Muscle of back (tissue), 3 donors: ENCODE measurements at regions not wholly inside any gene's neighbourhood (a gene's known extent, or its start where the extent isn't known, plus 50 kb on each side); places are given as distances from the start of the nearest gene placed in this dataset.
"Not testable (repeated sequence)": the region's sequence is repeated elsewhere in the genome, so short reads cannot be mapped to it uniquely, and the experiment has no call there.

Experiments used
- DNase-seq, 3 donors: peaks; one replicate each; pipeline versions ENCODE4 v3.0.0 to v3.0.0-alpha.2; 2013

DNA sequence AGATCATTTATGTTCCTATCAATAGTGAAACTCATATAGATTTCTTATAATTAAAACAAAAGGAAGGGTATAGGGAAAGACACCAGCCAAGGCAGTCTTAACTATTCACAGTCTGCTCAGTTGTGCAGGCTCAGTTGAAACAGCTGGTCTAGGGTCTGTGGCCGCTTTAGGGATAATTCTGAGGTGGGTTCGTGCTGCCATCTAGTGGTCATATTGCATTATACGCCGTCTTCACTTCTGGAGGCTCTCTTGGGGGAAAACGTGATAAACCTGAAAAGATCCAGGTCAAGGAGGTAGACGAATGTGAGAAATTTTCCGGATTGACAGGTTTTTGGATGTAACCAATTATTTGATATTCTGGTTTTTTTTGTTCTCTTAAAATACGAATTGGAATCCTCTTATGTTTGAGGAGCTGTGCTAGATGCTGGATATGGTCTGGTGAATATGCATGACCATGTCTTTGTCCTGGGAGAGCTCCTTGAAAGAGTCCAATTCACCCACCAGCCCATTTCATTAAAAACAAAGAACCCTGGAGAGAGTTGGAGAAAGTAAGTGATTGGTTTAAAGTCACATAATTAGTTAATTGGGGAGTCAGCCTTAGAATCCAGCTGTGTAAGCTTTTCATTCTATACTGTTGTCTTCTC, 492.4 kb downstream of the PLCL1 start:
- DNase-seq = peak; percentile 59 to 82 (median 73)

DNA sequence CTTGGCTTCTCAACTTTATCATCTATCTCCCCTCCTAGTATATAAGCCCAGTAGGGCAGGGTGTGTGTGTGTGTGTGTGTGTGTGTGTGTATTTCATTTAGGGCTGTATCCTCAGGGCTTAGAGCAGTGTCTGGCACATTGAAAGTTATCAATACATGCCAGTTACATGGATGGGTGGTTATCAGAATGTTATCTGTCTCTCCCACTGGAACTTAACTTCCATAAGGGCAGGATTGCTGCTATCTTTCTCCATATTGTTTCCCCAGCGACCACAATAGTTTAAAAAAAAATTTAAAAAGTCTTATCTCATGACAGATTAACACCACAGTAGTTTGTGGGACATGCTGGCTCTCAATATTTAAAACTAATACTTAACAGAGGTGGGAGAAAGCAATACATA, 488.9 kb downstream of the PLCL1 start:
- DNase-seq = no peak

DNA sequence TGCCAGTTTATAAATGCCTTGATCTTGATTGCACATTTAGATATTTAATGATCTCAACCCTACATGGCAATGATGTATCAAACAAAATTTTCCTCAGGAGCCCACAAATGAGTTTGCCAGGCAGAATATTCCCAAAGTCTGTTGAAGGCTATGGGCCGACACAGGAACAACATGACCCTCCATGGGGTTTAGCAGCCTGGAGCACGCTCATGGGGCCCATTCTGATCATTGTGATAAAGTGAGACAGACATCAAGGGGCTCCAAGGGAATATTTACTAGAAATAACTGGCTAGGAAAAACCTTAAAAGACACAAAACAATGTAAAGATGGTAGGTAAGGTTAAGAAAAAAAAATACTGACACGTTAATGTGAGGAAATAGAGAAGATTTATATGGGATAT, 485.4 kb downstream of the PLCL1 start:
- DNase-seq = no peak

DNA sequence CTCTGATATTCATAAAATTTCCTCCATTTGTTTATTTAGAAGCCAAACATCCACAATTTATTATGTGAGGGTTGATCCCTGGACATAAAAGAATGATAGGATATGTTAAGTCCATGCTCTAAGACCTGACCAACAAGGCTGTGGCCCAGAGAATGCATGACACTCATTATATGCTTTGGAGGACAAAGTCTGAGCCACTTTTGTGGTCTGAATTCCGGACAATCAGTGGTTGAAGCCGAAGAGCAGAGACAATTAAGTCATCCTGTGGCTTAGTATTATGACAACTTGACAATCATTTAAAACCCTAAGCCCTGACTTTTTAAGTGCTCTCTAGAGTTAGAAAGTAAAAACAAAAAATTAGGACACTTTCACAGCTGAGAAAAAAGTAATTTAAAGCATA, 483.3 kb downstream of the PLCL1 start:
- no peak for DNase-seq

DNA sequence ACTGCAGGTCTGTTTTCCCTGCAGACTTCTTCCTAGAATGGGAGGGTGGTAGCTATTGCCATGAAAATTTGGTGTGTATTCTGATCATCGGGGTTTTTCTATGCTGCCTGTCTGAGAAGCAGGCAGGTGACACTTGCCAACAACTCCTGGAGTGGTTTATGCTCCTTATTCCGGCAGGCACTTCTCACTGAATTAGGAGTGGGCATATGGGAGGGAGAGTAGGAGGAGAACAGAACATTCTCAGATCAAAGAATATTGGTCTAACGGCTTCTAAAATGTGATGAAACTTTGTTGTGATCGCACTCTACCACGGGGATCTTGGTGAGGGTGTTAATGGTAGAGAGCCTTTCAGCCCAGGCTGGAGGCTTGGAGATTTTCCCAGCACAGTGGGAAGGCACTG, 480.8 kb downstream of the PLCL1 start:
- no peak for DNase-seq

DNA sequence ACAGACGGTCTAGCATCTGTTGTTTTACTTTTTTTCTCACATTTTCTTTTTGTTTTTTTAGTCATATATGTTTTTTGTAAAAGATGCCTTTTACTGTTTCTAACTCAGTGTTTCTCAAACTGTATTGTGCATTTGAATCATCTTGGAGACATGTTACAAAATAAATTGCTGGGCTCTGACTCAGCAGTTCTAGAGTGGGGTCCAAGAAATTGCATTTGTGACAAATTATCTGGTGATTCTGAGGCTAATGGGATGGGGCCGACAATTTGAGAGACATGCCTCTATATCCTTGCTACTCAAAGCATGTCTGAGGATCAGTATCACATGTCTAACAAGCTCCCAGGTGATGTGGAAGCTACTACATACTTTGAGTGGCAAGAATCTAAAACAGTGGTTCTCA, 478.8 kb downstream of the PLCL1 start:
- no peak for DNase-seq

DNA sequence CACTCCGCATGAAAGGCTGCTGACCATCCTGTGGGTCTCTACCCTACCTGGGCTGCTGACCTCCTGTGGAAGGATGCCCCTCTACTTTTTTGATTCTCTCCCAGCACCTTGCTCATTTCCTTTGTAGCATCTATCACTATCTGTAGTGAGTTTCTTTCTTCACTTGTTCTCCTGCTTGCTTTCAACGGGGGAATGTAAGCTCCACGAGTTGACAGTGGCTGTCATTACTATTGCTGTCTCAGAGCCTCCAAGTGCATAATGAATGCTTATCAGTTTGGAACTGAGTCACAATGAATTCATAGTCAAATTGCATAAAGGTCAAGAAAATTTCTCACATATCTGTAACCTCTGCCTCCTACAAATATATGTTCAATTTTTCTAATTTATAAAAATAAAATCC, 477.7 kb downstream of the PLCL1 start:
- DNase-seq = no peak

DNA sequence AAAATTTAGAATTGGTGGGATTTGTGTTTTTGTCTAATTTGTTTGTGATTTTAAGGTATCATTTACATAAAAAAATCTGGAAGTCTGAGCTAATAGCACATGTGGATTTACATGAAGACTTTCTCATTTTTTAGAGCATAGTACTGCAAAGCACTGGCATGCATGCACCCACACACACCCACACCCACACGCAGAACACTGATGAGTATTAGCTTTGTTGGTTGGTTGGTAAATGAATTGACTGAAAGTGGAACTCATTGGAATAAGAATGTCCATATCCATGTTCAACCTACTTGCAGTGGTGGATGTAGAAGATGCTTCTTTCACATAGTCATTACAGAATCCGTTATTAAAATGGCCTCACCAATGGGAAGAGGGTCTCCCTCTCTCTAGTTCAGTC, 475.8 kb downstream of the PLCL1 start:
- DNase-seq = no peak

DNA sequence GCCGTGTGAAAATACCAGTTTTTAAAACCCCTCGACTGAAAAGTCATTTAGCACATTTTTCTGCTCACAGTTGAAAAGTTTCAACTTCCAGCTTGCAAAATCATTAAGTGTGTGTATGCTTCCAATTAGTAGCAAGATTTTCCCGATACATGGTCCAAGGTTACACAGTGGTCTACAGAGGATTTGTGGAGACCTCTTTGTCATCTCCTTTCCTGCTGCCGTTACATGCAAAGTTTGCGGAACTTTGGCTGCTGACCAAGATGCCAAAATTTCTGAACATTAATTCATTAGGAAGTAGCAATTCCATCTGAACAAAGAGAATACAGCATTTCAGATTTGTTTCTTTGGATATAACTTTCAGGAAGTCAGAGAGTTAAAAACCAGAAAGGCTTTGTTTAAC, 474.6 kb downstream of the PLCL1 start:
- peak in 2 of 3 donors; percentile 39 to 74 for DNase-seq

DNA sequence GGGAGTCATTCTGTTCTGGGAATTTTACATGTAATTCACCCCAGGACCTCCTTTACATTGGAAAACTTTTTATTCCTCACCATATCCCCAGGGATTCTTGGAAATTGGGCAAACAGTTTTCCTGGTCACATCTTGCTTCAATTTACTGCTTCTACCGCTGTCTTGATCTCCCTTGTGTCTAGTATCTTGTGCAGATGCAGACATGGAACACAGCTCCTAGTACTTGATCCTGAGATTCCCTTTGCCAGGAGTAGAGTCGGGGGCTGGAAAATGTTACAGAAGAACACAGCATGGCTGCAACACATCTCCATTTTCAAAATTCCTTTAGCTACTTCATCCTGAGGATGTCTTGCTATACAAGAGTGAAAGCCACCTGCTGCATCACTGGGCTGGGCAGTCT, 472.8 kb downstream of the PLCL1 start:
- peak in 1 of 3 donors; percentile 67 for DNase-seq

DNA sequence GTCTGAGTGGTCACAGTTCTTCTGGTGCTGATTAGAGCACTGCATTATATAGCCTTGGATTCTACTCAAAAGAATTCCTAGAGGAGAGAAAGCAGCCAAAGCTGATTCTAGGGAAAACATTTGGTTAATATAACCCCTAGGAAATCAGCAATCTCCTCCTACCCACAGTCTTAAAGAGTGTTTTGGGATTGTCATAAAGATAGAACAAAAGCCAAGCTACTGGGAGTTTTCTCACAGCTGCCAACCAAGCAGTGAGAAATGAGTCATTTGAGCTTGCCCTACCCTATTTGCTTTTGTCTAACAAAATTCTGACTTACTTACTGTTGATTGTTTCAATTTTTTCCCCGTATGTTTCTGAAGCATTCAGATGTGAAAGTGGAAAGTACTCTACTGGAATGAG, 469.3 kb downstream of the PLCL1 start:
- DNase-seq = peak in 1 of 3 donors; percentile 65

DNA sequence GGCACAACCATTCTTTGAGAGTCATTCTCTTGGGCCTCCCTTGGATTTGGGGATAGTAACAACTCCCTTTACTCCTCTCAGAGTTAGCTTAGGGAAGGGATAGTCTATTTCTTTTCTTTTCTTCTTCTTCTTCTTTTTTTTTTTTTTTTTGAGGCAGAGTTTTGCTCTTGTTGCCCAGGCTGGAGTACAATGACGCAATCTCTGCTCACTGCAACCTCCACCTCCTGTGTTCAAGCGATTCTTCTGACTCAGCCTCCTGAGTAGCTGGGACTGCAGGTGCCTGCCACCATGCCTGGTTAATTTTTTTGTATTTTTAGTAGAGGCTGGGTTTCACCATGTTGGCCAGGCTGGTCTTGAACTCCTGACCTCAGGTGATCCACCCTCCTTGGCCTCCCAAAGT, 465.8 kb downstream of the PLCL1 start:
- DNase-seq = not testable (repeated sequence)

DNA sequence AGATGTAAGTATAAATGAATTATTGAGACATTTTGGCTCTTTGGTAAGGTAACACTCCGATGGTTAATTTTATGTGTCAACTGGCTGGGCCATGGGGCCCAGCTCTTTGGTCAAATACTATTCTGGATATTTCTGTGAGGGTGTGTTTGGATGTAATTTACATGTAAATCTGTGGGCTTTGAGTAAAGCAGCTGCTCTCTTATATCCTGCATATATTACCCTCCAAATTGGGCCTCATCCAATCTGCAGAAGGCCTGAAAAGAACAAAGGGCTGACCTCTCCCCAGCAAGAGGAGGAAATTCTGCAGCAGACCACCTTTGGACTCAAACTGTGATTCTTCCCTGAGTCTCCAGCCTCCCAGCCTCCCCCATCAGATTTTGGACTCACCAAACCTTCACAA, 464.1 kb downstream of the PLCL1 start:
- DNase-seq = no peak

DNA sequence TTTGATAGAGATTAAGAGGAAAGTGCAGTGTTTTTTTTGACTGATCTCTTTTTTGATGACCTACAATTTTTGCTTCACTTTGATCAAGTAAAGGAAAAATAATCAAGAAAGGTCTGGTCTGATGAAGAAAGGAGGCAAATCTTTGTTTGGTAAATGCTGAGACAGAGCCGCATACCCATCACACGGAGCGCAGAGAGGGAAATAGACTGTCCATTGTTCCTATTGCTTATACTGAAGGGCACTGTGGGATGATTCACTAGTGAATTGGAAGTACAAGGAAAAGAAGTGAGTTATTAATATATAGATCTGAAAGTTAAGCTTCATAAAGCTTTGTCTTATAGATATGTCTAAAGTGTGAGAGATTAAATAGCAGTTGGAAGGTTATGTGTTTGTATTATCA, 455.1 kb downstream of the PLCL1 start:
- no peak for DNase-seq

DNA sequence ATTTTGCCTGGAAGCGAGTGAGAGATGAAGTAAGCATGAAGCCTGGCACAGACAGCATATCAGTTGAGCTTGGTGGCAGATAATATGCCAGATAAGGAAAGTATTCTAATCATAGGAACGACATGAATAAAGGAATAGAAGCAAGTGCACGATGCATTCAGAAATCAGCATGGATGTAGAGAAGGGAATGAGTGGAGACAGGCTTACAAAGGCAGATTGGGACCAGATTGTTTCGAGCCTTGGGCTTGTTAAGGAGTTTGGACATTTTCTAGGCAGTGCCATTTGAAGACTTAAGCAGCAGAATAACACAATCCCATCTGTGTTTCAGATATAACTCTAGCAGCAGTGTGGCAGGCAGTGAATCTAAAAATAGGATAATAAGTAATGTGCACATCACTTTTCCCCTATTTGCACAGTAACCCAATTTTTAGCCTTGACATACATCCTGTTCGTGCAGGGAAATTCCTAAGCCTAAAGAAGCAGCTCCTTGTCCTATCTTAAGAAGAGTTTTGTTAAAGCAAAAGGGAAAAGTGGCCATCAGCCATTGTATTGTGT, 450.2 kb downstream of the PLCL1 start:
- peak in 1 of 3 donors; percentile 44 for DNase-seq

DNA sequence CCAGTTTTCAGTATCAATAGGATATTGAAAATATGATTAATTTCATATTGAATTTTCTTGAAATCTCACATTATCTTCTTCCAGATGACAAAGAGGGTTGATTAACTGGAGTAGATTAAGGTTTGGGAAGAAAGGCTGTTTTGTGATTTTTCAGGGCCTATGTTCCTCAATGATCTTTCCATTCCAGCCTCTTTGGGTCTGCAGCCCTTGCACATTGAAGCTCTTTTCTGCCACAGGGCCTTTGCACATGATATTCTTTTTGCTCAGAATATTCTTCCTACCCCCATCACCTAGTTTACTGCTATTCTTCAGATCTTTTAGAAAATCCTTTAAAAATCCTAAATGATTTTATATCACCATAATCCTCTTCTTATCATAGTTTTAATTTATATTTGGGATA, 449.6 kb downstream of the PLCL1 start:
- DNase-seq = no peak

DNA sequence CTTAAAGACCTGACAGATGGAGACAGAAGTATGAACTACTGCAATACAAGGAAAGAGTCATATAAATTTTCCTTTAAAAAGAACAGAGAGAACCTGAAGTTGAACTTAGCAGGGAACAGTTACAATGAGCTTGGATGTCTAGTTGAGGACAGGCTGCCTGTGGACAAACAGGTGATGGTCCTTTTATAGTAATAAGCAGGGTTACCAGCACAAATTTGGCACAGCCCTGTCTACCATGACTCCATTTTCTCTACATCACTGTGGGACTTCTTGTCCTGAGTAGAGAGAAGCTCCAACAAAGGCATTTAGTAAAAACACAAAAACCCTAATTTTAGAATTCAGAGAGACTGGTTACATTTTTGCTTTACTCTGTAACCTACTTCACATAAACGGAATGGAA, 448.1 kb downstream of the PLCL1 start:
- no peak for DNase-seq

DNA sequence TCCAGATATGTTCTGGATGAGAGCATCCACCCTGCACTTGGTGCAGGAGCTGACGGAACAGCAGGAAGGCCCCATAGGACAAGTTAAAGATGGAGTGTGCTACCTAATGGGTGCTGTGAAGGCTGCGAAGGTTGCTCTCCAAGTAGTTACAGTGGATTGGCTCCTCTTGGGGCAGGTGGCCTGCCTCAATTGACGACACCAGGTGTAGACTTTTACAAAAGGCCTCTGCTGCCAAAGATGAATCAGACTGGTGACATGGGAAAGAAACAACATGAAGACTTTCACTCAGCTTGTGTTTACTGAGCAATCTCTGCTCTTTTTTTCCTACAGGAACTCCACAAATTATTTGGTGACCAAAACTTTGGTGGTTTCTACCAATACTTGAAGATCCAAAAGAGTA, 437.7 kb downstream of the PLCL1 start:
- DNase-seq = no peak

DNA sequence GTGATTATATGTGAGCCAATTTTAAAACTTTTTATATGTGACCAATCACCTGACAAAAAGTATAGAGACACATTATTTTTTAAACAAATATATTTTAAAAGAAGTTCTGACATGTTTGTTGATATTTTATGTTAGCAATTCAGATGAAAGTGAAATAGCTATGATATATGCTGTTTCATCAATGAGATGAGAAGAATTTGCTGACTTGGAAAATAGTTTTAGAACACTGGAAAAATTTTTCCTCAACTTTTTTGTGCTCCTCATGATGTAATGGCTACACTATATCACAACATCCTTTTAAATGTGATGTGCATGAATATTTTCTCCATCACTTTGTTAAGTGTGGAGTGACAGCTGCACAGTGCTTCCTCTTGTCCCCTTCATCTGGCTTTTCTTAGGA, 434.0 kb downstream of the PLCL1 start:
- DNase-seq = no peak

DNA sequence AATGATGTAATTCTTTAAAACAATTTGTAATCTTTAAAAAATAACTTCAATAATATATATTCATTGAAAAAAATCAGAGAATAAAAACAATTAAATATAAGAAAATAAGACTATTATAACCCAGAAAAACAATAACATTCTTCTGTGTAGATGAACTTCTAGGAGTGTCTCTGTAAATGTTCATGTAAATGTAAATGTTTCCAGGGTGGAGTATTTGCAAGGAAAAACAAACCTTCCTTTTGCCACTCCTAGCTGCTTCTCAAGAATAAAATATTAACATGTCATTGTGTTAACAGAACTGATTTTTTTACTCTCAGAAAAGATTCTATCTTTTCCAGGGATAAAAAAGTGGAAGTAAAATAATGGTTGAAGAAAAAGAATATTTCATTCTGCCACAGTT, 431.9 kb downstream of the PLCL1 start:
- no peak for DNase-seq

DNA sequence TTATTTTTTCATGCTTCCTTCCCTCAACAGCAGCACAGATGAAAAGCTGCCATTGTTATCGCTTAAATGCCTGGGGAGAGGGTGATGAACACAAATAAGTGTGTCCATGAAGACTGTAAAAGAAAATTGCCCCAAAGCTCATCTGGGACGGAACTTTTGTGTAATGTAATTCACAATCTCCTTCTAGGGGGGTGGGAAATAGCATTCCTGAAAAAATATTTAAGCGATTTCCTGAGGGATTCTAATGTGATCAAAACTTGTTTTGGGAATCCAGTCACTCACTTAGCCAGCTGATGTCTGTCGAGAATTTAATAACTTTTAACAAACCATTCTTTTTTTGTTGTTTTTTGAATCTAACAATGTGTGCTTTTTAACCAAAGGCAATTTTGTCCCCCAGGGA, 427.9 kb downstream of the PLCL1 start:
- DNase-seq = no peak

DNA sequence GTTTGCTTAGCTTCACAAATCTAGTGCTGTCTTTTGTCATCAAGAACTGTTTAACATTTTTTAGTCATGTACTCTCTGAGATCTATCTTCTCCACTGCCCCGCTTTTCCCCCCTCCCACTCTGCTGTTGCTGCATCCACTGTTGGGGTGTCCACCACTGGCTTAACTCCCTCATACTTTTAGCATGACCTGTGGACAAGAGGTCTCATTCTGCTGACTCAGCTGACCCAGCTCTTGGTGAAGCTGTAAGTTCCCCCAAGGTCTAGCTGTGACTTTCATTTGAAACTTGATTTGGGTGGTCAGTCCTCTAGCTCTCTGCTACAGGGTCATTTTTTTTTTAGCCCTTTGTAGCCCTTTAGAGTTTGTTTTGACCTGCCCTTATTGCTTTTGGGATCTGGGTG, 427.2 kb downstream of the PLCL1 start:
- DNase-seq = no peak

DNA sequence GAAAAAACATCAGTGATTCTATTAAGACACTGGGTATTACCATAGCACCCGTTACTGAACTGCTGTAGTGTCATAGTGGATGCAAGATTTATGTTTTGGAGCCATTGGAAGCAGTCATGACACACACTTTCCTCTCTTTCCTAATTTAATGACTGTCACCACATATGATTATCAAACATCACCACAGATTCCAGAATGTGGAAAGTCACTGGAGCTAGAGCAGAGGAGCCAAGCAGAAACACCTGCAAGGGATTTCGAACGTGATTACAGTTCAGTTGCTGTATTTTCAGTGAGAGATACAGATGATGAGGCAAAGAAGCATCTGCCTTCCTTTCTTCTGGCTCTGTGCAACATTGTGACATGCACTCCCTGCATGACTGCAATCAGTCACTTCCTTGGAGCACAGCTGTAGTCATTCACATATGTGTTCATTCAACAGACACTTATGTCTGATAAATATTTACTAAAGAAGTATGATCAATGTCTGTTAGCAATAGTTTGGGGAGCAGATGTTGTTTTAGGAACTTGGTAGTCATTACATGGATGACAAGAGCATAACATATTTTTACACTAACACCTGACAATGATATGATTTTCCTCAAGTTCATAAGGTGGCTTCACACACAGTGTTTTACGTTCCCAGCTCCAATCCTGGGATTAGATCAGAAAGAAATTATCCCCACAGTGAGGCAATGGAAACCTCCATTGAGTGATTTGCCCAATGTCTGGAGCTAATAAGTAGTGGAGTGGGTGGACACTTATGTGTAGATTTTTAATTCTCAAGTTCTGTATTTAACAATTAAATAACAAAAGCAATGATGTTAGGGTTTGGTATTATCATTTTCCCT, 416.6 kb downstream of the PLCL1 start:
- peak; percentile 31 to 71 (median 38) for DNase-seq
